Glutamatergic neuron (in vitro differentiated cells): ENCODE measurements at regions not wholly inside any gene's neighbourhood (a gene's known extent, or its start where the extent isn't known, plus 50 kb on each side); places are given as distances from the start of the nearest gene placed in this dataset.
A peak's percentile ranks its signal among the peaks of the same experiment; 100 is the strongest.
"Not testable (repeated sequence)": the region's sequence is repeated elsewhere in the genome, so short reads cannot be mapped to it uniquely, and the experiment has no call there.

Experiments
- DNase-seq: peaks from one replicate; pipeline ENCODE4 v3.0.0; 2022
- H3K27ac Mint-ChIP-seq: one replicate; pipeline ENCODE4 v1.8.0; 2020; ENCODE audit warnings: mild to moderate bottlenecking, mixed read lengths, inconsistent platforms; ENCODE audit not compliant: unreplicated experiment
- H3K27me3 Mint-ChIP-seq: one replicate; pipeline ENCODE4 v1.8.0; 2020; ENCODE audit warnings: mild to moderate bottlenecking, moderate library complexity, mixed read lengths, inconsistent platforms; ENCODE audit not compliant: unreplicated experiment
- H3K36me3 Mint-ChIP-seq: one replicate; pipeline ENCODE4 v1.8.0; 2020; ENCODE audit warnings: mild to moderate bottlenecking, mixed read lengths, inconsistent platforms; ENCODE audit not compliant: unreplicated experiment
- H3K4me1 Mint-ChIP-seq: one replicate; pipeline ENCODE4 v1.8.0; 2020; ENCODE audit warnings: mild to moderate bottlenecking, low read depth, mixed read lengths, inconsistent platforms; ENCODE audit not compliant: unreplicated experiment
- H3K4me3 Mint-ChIP-seq: one replicate; pipeline ENCODE4 v1.8.0; 2020; ENCODE audit warnings: mild to moderate bottlenecking, mixed read lengths, inconsistent platforms; ENCODE audit not compliant: unreplicated experiment
- H3K9me3 Mint-ChIP-seq: one replicate; pipeline ENCODE4 v1.8.0; 2020; ENCODE audit warnings: mild to moderate bottlenecking, moderate library complexity, mixed read lengths, inconsistent platforms; ENCODE audit not compliant: unreplicated experiment
- TF ChIP-seq, protein P1 (sequence below): fragments of 200-600 bp; sonication (generic); IDR thresholded peaks from one replicate; pipeline ENCODE4 v1.5.0; 2021; ENCODE audit not compliant: partially characterized antibody, unreplicated experiment

DNA sequence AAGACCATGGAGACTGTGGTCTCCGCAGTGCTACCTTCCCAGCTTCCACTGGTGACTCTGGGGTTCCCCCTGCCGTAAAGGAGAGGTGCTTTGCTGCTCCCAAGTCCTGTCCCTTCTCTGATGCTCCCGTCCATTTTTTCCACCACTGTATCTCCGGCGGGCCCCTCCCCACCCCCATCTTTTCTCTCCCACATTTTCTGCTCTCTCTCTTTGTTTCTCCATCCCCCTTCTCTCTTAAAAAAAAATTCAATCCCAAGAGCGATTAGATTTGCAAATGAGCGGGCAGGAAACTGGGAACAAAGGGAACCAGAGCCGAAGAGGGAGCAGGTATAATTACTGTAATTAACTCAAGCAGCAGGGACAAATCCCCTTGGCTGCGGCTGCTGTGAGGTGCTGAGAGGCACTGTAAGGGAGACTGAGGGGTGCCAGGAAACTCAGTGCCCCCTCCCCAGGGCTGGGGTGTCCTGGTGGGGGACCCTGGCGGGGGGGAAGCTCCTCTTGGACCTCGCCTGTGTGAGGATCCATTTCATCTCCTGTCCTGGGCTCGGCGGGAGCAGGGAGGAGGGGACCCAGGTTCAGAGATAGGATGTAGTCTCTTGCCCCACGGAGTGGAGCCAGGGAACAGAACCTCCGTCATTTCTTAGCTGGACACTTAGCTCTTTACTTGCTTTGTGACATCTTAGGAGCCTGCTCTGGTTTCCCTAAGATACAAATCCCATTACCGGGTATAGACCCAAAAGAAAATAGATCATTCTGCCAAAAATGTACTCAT is 140.4 kb upstream of the NRXN3 start:
- Mint-ChIP-seq H3K4me3 (peak overlapping the region; percentile 30), H3K36me3 (no peaks in the 10 kb centered on the region), H3K4me1 (peaks cover 2% of the 10 kb centered on the region), H3K27ac (no peak overlapping the region), H3K27me3 (peaks cover 7% of the 10 kb centered on the region), H3K9me3 (no peaks in the 10 kb centered on the region)
- no peak for DNase-seq
- TF ChIP-seq, protein P1, sequence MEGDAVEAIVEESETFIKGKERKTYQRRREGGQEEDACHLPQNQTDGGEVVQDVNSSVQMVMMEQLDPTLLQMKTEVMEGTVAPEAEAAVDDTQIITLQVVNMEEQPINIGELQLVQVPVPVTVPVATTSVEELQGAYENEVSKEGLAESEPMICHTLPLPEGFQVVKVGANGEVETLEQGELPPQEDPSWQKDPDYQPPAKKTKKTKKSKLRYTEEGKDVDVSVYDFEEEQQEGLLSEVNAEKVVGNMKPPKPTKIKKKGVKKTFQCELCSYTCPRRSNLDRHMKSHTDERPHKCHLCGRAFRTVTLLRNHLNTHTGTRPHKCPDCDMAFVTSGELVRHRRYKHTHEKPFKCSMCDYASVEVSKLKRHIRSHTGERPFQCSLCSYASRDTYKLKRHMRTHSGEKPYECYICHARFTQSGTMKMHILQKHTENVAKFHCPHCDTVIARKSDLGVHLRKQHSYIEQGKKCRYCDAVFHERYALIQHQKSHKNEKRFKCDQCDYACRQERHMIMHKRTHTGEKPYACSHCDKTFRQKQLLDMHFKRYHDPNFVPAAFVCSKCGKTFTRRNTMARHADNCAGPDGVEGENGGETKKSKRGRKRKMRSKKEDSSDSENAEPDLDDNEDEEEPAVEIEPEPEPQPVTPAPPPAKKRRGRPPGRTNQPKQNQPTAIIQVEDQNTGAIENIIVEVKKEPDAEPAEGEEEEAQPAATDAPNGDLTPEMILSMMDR: no peak

DNA sequence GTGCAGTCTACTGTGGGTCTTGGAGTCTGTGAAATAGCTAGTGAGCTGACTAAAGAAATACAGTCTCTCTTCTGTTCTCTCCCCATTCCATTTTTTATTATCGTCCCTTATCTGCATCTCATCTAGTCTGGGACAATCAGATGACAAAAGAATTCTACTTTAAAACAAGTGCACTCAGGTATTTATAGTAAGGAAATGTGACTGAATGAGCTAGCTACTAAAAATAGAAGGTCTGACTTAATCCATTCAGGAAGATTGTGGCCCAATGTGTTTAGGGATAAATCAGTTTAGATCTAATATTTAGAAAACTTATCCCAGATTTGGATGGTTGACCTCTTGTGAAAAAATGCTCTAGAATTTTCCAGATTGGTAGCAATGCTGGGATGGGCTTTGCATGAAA is 126.8 kb upstream of the NRXN3 start:
- Mint-ChIP-seq H3K4me3 (no peak overlapping the region), H3K36me3 (no peaks in the 10 kb centered on the region), H3K4me1 (no peaks in the 10 kb centered on the region), H3K9me3 (no peaks in the 10 kb centered on the region), H3K27ac (no peak overlapping the region), H3K27me3 (no peaks in the 10 kb centered on the region)
- DNase-seq: no peak
- TF ChIP-seq, protein P1: no peak

DNA sequence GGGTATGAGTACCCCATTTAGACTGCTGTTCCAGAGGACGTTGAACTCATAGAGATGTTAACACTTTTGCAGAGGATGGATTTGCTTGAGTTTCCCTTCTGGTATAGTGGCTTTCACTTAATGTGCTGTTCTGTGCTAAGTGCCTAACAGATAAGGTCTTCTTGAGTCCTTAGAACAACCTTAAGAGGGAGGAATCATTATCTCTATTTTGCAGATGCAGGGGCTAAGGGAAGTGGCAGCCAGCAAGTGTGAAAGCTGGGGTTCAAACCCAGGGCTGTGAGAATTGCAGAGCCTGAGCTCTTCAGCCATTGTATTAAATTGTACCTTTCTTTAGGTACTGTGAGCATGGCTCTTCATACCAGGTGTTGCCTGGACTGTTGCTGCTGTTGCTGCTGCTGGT is 122.1 kb upstream of the NRXN3 start:
- H3K36me3 Mint-ChIP-seq: no peaks in the 10 kb centered on the region
- no peaks in the 10 kb centered on the region for H3K4me1 Mint-ChIP-seq
- no peaks in the 10 kb centered on the region for H3K27me3 Mint-ChIP-seq
- peaks cover 1% of the 10 kb centered on the region for H3K9me3 Mint-ChIP-seq
- H3K4me3 Mint-ChIP-seq: no peak overlapping the region
- no peak overlapping the region for H3K27ac Mint-ChIP-seq
- TF ChIP-seq, protein P1: no peak
- no peak for DNase-seq

DNA sequence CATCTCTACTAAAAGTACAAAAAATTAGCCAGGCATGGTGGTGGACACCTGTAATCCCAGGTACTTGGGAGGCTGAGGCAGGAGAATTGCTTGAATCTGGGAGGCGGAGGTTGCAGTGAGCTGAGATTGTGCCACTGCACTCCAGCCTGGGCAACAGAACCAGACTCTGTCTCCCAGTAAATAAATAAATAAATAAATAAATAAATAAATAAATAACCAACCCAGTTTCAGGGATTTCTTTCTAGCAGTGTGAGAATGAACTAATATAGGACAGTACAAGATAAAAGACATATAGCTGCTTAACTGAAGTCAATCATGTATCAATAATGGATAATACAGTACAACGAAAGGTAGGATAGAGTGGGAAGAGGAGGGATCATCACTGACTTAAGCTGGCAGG is 113.3 kb upstream of the NRXN3 start:
- not testable (repeated sequence) for H3K4me3 Mint-ChIP-seq, H3K4me1 Mint-ChIP-seq, H3K27ac Mint-ChIP-seq, H3K27me3 Mint-ChIP-seq, DNase-seq, H3K9me3 Mint-ChIP-seq, H3K36me3 Mint-ChIP-seq

DNA sequence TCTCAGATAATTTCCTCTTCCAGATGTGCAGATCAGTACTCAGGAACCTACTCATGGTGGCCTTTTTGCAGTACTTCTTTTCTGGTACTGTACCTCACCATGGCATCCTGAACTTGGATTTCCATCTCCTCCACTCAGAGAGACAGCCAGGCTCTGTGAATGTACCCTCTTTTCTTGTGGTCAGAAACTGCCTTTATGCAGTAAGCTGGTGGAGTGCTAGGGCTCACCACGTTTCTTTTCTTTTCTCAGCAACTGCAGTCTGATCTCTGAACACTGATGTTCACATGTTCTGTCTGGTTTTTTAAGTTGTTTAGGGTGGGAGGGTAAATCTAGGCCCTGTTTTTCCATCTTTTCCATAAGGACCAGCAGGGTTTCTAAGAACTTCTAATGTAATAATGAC is 99.8 kb upstream of the NRXN3 start:
- Mint-ChIP-seq H3K4me3 (no peak overlapping the region), H3K9me3 (no peaks in the 10 kb centered on the region), H3K27me3 (no peaks in the 10 kb centered on the region), H3K4me1 (no peaks in the 10 kb centered on the region), H3K27ac (no peak overlapping the region), H3K36me3 (no peaks in the 10 kb centered on the region)
- TF ChIP-seq, protein P1: no peak
- no peak for DNase-seq
